ENCODE measurements at regions not wholly inside any gene's neighbourhood (a gene's known extent, or its start where the extent isn't known, plus 50 kb on each side); places are given as distances from the start of the nearest gene placed in this dataset.

DNA sequence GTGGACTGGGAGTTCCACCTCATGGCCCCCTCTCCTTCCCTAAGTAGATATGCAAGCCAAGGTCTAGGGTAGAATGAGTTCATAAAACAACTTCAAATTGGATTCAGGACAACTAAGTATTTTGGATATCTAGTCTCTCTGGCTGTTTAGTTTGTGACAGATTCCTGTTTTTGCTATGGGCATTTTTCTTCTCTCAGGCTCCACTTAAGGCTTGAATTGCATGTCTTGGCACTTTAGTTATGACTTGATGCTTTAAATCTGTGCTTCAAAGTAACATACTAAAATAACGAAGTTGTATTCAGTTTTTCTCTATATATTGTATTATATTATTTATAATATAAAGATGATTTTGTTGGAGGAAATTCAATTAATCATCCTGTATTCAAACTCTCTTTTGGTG is 873.4 kb upstream of the MBL2 start:
- Histone ChIP-seq H2AFZ (ENCODE audit: low read depth, low read length) (no peak overlapping the region), H3K4me1 (ENCODE audit: insufficient read depth, low read length) (no peaks in the 10 kb centered on the region), H3K9ac (ENCODE audit: low read depth, low read length) (no peak overlapping the region), H3K9me3 (ENCODE audit: insufficient read depth, low read length, severe bottlenecking) (no peaks in the 10 kb centered on the region), H3K4me3 (ENCODE audit: low read depth in 1 of 2, low read length in 2 of 2) (no peak overlapping the region), H3K36me3 (ENCODE audit: insufficient read depth, low read length) (no peaks in the 10 kb centered on the region), H3K4me2 (ENCODE audit: insufficient read depth, low read length) (no peak overlapping the region), H4K20me1 (ENCODE audit: insufficient read depth, low read length) (no peaks in the 10 kb centered on the region), H3K27me3 (ENCODE audit: insufficient read depth, low read length, poor library complexity) (no peaks in the 10 kb centered on the region), H3K27ac (ENCODE audit: low read length) (no peak overlapping the region), H3K79me2 (ENCODE audit: insufficient read depth, low read length) (no peaks in the 10 kb centered on the region)
- no peak for TF ChIP-seq EZH2 (IDR thresholded peaks at IDR 0.05; ENCODE audit: borderline replicate concordance, low read depth, low read length, severe bottlenecking)
- TF ChIP-seq, protein P1, sequence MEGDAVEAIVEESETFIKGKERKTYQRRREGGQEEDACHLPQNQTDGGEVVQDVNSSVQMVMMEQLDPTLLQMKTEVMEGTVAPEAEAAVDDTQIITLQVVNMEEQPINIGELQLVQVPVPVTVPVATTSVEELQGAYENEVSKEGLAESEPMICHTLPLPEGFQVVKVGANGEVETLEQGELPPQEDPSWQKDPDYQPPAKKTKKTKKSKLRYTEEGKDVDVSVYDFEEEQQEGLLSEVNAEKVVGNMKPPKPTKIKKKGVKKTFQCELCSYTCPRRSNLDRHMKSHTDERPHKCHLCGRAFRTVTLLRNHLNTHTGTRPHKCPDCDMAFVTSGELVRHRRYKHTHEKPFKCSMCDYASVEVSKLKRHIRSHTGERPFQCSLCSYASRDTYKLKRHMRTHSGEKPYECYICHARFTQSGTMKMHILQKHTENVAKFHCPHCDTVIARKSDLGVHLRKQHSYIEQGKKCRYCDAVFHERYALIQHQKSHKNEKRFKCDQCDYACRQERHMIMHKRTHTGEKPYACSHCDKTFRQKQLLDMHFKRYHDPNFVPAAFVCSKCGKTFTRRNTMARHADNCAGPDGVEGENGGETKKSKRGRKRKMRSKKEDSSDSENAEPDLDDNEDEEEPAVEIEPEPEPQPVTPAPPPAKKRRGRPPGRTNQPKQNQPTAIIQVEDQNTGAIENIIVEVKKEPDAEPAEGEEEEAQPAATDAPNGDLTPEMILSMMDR (IDR thresholded peaks at IDR 0.05; ENCODE audit: borderline replicate concordance, extremely low read depth, low read length, poor library complexity, severe bottlenecking) = no peak
- ATAC-seq (ENCODE audit: insufficient read depth, low read depth) (no peak), DNase-seq (no peak)

GRCh38 chr10:53638006-53638405 is 865.4 kb upstream of the MBL2 start:
- no peak for ATAC-seq (ENCODE audit: insufficient read depth, low read depth)

GRCh38 chr10:53624722-53625121 is 852.1 kb upstream of the MBL2 start:
- ATAC-seq (ENCODE audit: insufficient read depth, low read depth) = no peak
- Histone ChIP-seq H2AFZ (ENCODE audit: low read depth, low read length) (no peak overlapping the region), H3K4me1 (ENCODE audit: insufficient read depth, low read length) (no peaks in the 10 kb centered on the region), H3K4me2 (ENCODE audit: insufficient read depth, low read length) (no peak overlapping the region), H3K79me2 (ENCODE audit: insufficient read depth, low read length) (no peaks in the 10 kb centered on the region), H3K9me3 (ENCODE audit: insufficient read depth, low read length, severe bottlenecking) (no peaks in the 10 kb centered on the region), H3K27me3 (ENCODE audit: insufficient read depth, low read length, poor library complexity) (no peaks in the 10 kb centered on the region), H3K27ac (ENCODE audit: low read length) (no peak overlapping the region), H4K20me1 (ENCODE audit: insufficient read depth, low read length) (no peaks in the 10 kb centered on the region), H3K4me3 (ENCODE audit: low read depth in 1 of 2, low read length in 2 of 2) (no peak overlapping the region), H3K9ac (ENCODE audit: low read depth, low read length) (no peak overlapping the region), H3K36me3 (ENCODE audit: insufficient read depth, low read length) (no peaks in the 10 kb centered on the region)
- TF ChIP-seq, protein P1 (IDR thresholded peaks at IDR 0.05; ENCODE audit: borderline replicate concordance, extremely low read depth, low read length, poor library complexity, severe bottlenecking) = no peak
- no peak for TF ChIP-seq EZH2 (IDR thresholded peaks at IDR 0.05; ENCODE audit: borderline replicate concordance, low read depth, low read length, severe bottlenecking)
- no peak for DNase-seq

More at GRCh38 chr10:53638006-53638405, 865.4 kb upstream of the MBL2 start:
- TF ChIP-seq, protein P1 (IDR thresholded peaks at IDR 0.05; ENCODE audit: borderline replicate concordance, extremely low read depth, low read length, poor library complexity, severe bottlenecking) = no peak
- no peak for TF ChIP-seq EZH2 (IDR thresholded peaks at IDR 0.05; ENCODE audit: borderline replicate concordance, low read depth, low read length, severe bottlenecking)
- Histone ChIP-seq H3K27ac (ENCODE audit: low read length) (no peak overlapping the region), H3K27me3 (ENCODE audit: insufficient read depth, low read length, poor library complexity) (no peaks in the 10 kb centered on the region), H3K36me3 (ENCODE audit: insufficient read depth, low read length) (no peaks in the 10 kb centered on the region), H3K4me2 (ENCODE audit: insufficient read depth, low read length) (no peak overlapping the region), H3K4me1 (ENCODE audit: insufficient read depth, low read length) (no peaks in the 10 kb centered on the region), H3K9ac (ENCODE audit: low read depth, low read length) (no peak overlapping the region), H3K9me3 (ENCODE audit: insufficient read depth, low read length, severe bottlenecking) (no peaks in the 10 kb centered on the region), H3K4me3 (ENCODE audit: low read depth in 1 of 2, low read length in 2 of 2) (no peak overlapping the region), H3K79me2 (ENCODE audit: insufficient read depth, low read length) (no peaks in the 10 kb centered on the region), H2AFZ (ENCODE audit: low read depth, low read length) (no peak overlapping the region), H4K20me1 (ENCODE audit: insufficient read depth, low read length) (no peaks in the 10 kb centered on the region)
- no peak for DNase-seq

GRCh38 chr10:53622201-53622600 is 849.6 kb upstream of the MBL2 start:
- ATAC-seq (ENCODE audit: insufficient read depth, low read depth) (no peak), DNase-seq (no peak)
- Histone ChIP-seq H4K20me1 (ENCODE audit: insufficient read depth, low read length) (no peaks in the 10 kb centered on the region), H3K27ac (ENCODE audit: low read length) (no peak overlapping the region), H3K4me1 (ENCODE audit: insufficient read depth, low read length) (no peaks in the 10 kb centered on the region), H3K4me3 (ENCODE audit: low read depth in 1 of 2, low read length in 2 of 2) (no peak overlapping the region), H3K27me3 (ENCODE audit: insufficient read depth, low read length, poor library complexity) (no peaks in the 10 kb centered on the region), H3K9ac (ENCODE audit: low read depth, low read length) (no peak overlapping the region), H3K79me2 (ENCODE audit: insufficient read depth, low read length) (no peaks in the 10 kb centered on the region), H3K36me3 (ENCODE audit: insufficient read depth, low read length) (no peaks in the 10 kb centered on the region), H2AFZ (ENCODE audit: low read depth, low read length) (no peak overlapping the region), H3K9me3 (ENCODE audit: insufficient read depth, low read length, severe bottlenecking) (no peaks in the 10 kb centered on the region), H3K4me2 (ENCODE audit: insufficient read depth, low read length) (no peak overlapping the region)
- TF ChIP-seq EZH2 (IDR thresholded peaks at IDR 0.05; ENCODE audit: borderline replicate concordance, low read depth, low read length, severe bottlenecking) = no peak
- TF ChIP-seq, protein P1 (IDR thresholded peaks at IDR 0.05; ENCODE audit: borderline replicate concordance, extremely low read depth, low read length, poor library complexity, severe bottlenecking) = no peak
